ENCODE measurements at regions not wholly inside any gene's neighbourhood (a gene's known extent, or its start where the extent isn't known, plus 50 kb on each side); places are given as distances from the start of the nearest gene placed in this dataset.

DNA sequence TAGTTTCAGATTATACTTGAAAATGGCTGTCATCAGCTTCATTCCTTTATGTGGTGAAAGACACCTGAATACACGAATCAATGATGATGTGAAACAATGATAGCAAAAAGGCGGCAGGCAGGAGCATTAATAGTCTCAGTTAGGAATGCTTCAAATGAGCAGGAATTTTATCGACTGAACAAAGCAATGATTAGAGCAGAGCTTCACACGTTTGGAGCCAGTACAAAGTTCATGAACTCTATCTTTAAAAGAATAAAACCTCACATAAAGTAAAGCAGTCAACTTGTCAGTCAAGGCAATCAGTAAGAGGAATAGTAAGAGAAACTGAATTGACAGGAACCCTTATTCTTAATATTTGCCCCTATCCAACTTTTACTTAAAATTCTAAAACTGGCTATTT is 78.4 kb upstream of the SERTAD2 start:
- Histone ChIP-seq H3K9me3 (no peaks in the 10 kb centered on the region), H3K36me3 (no peaks in the 10 kb centered on the region), H3K4me3 (no peak overlapping the region), H3K4me1 (ENCODE audit: insufficient read depth) (peaks cover 2% of the 10 kb centered on the region), H3K27me3 (no peaks in the 10 kb centered on the region), H3K27ac (no peak overlapping the region)
- DNase-seq = no peak
- TF ChIP-seq EP300 (IDR thresholded peaks at IDR 0.05) (no peak), POLR2A (IDR thresholded peaks at IDR 0.05) (no peak)
- 64 to 70% (median 65%) methylated on average over 4 of the region's 4 CpGs for WGBS, 3 donors
- intact Hi-C loops (cut with DNase I) = no loop called here

DNA sequence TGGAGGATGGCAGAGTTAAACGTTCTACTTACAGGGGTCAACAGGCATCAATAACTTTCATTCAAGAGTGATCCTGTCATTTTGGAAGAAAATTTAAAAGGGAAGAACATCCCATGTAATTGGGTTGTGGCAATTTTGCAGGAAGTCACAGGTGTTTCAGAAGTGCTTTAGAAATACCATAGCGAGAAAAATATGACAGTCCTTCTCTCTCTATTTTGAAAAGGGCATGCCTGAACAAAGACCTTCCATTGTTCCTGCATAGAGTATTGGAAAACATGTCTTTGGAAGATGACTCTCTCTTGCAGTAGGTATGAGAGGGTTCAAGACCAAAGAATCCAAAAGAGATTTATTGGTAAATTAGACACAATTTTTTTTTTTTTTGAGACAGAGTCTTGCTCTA is 81.8 kb upstream of the SERTAD2 start:
- Histone ChIP-seq H3K4me3 (no peak overlapping the region), H3K9me3 (no peaks in the 10 kb centered on the region), H3K27me3 (no peaks in the 10 kb centered on the region), H3K36me3 (no peaks in the 10 kb centered on the region), H3K27ac (no peak overlapping the region), H3K4me1 (ENCODE audit: insufficient read depth) (no peaks in the 10 kb centered on the region)
- intact Hi-C loops (cut with DNase I) = no loop called here
- 75 to 88% (median 76%) methylated on average over 2 of the region's 2 CpGs for WGBS, 3 donors
- no peak for DNase-seq
- TF ChIP-seq POLR2A (IDR thresholded peaks at IDR 0.05) (no peak), EP300 (IDR thresholded peaks at IDR 0.05) (no peak)
- TF ChIP-seq, protein P1, sequence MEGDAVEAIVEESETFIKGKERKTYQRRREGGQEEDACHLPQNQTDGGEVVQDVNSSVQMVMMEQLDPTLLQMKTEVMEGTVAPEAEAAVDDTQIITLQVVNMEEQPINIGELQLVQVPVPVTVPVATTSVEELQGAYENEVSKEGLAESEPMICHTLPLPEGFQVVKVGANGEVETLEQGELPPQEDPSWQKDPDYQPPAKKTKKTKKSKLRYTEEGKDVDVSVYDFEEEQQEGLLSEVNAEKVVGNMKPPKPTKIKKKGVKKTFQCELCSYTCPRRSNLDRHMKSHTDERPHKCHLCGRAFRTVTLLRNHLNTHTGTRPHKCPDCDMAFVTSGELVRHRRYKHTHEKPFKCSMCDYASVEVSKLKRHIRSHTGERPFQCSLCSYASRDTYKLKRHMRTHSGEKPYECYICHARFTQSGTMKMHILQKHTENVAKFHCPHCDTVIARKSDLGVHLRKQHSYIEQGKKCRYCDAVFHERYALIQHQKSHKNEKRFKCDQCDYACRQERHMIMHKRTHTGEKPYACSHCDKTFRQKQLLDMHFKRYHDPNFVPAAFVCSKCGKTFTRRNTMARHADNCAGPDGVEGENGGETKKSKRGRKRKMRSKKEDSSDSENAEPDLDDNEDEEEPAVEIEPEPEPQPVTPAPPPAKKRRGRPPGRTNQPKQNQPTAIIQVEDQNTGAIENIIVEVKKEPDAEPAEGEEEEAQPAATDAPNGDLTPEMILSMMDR (IDR thresholded peaks at IDR 0.05) = no peak

DNA sequence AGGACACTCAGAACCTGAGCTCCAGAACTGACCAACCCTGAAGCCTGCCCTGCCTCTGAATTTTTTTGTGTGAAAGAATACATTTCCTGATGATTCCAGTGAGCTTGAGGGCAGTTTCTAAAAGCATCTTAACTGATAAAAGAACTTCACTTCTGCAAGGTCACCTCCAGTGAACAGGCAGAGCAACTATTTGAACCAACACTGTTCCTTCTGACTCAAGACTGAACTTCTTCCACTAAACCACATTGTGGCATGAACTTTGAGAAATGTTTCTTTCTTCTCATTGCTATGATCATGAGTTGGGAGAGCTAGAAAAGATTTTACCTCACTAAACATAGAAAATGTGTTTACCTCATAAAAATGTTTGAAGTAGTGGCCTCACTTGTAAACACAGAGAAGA is 83.8 kb upstream of the SERTAD2 start:
- no peak overlapping the region for H3K4me3 ChIP-seq
- no peak overlapping the region for H3K27ac ChIP-seq
- intact Hi-C loops (cut with DNase I) = no loop called here
- TF ChIP-seq EP300 (IDR thresholded peaks at IDR 0.05) (no peak), POLR2A (IDR thresholded peaks at IDR 0.05) (no peak)
- TF ChIP-seq, protein P1 (IDR thresholded peaks at IDR 0.05) = no peak
- no peaks in the 10 kb centered on the region for H3K4me1 ChIP-seq (ENCODE audit: insufficient read depth)
- no peaks in the 10 kb centered on the region for H3K9me3 ChIP-seq
- no peak for DNase-seq
- no peaks in the 10 kb centered on the region for H3K27me3 ChIP-seq
- H3K36me3 ChIP-seq = no peaks in the 10 kb centered on the region

DNA sequence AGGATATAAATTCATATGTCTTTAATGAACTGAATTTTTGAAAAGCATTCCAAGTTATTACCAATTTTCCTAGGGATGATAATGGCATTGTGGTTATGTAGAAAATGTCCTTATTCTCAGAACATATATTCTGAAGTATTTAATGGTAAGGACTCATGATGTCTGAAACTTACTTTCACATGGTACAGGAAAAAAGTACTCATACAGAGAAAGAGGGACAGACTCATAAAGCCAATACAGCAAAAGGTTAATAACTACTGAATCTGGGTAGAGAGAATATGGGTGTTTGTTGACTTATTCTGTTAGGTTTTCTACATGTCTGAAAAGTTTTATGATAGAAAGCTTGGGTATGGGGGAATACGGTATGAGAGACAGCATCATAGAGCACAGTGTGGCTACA is 84.3 kb upstream of the SERTAD2 start:
- 89 to 94% (median 93%) methylated on average over 1 of the region's 1 CpG for WGBS, 3 donors
- H3K36me3 ChIP-seq = no peaks in the 10 kb centered on the region
- H3K4me1 ChIP-seq (ENCODE audit: insufficient read depth) = no peaks in the 10 kb centered on the region
- no peak overlapping the region for H3K4me3 ChIP-seq
- DNase-seq = no peak
- TF ChIP-seq, protein P1 (IDR thresholded peaks at IDR 0.05) = no peak
- TF ChIP-seq EP300 (IDR thresholded peaks at IDR 0.05) (no peak), POLR2A (IDR thresholded peaks at IDR 0.05) (no peak)
- no peaks in the 10 kb centered on the region for H3K27me3 ChIP-seq
- no peak overlapping the region for H3K27ac ChIP-seq
- intact Hi-C loops (cut with DNase I) = no loop called here
- no peaks in the 10 kb centered on the region for H3K9me3 ChIP-seq

DNA sequence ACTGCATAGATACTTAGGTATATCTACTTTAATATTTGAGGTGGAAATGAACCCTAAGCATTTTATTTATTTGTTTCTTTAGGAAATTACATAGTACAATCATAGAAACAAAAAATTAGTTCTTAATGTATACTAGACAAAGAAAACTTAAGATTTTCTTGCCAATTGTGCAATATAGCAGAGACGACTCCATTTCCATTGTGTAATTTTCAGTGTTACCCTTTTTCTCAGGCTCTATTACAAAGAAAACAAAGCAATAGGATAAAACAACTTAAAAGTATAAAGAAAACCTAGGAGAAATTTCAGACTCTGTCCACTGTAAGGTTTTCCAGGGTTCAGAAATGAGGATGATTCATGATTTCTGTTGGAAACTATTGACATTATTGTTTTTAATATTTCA is 89.0 kb upstream of the SERTAD2 start:
- DNase-seq = no peak
- TF ChIP-seq POLR2A (IDR thresholded peaks at IDR 0.05) = no peak
- TF ChIP-seq, protein P1 (IDR thresholded peaks at IDR 0.05) = no peak
- TF ChIP-seq EP300 (IDR thresholded peaks at IDR 0.05) = no peak
- 90 to 94% (median 90%) methylated on average over 1 of the region's 1 CpG for WGBS, 3 donors
- H3K4me1 ChIP-seq (ENCODE audit: insufficient read depth) = peaks cover 2% of the 10 kb centered on the region
- no peak overlapping the region for H3K27ac ChIP-seq
- no peaks in the 10 kb centered on the region for H3K27me3 ChIP-seq
- H3K9me3 ChIP-seq = no peaks in the 10 kb centered on the region
- H3K36me3 ChIP-seq = no peaks in the 10 kb centered on the region
- H3K4me3 ChIP-seq = no peak overlapping the region
- intact Hi-C loops (cut with DNase I) = no loop called here
